GM20000 (cell line): ENCODE measurements at regions not wholly inside any gene's neighbourhood (a gene's known extent, or its start where the extent isn't known, plus 50 kb on each side); places are given as distances from the start of the nearest gene placed in this dataset.

ENCODE experiments used
- DNase-seq: peaks from one replicate; pipeline ENCODE4 v3.0.0; 2012; ENCODE audit warnings: low spot score
- TF ChIP-seq, protein P1 (sequence below): IDR thresholded peaks from 2 replicates; pipeline ENCODE4 v1.5.1; 2012; ENCODE audit warnings: mild to moderate bottlenecking, control low read depth; ENCODE audit errors: extremely low read depth, missing control alignments

DNA sequence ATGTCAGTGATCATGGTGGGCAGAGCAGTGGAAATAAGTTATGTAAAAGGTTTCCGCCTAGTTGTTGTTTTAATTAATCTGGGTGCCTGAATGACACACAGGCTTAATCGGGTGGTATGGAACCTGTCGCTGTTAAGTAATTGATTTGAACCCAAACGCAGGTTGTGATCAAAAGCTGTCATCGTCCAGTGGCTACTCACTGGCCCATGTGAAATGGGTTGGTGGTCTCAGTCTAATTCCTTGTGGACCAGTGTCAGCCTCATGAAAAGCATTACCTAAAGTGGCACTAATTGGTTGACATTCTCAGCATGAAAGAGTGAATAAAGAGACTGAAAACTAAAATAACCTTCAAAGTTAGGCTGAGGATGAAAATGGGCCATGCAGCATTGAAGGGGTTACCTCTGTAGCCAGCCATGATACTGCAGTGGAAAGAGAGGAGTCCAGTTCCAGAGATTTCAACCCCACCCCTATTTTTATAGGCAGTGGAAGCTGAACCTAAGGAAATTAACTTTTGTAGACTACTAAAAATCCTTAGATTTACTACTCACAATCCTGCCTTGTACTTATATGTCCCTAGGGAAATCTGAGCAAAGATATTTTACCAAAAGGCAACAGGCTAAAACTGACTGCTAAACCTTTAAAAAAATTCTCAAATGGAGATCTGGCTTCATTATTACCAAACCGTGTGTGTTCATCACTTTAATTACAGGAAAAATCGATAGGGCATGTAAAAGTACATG is 251.7 kb upstream of the TENM3 start:
- DNase-seq, result no peak
- TF ChIP-seq, protein P1, sequence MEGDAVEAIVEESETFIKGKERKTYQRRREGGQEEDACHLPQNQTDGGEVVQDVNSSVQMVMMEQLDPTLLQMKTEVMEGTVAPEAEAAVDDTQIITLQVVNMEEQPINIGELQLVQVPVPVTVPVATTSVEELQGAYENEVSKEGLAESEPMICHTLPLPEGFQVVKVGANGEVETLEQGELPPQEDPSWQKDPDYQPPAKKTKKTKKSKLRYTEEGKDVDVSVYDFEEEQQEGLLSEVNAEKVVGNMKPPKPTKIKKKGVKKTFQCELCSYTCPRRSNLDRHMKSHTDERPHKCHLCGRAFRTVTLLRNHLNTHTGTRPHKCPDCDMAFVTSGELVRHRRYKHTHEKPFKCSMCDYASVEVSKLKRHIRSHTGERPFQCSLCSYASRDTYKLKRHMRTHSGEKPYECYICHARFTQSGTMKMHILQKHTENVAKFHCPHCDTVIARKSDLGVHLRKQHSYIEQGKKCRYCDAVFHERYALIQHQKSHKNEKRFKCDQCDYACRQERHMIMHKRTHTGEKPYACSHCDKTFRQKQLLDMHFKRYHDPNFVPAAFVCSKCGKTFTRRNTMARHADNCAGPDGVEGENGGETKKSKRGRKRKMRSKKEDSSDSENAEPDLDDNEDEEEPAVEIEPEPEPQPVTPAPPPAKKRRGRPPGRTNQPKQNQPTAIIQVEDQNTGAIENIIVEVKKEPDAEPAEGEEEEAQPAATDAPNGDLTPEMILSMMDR, result no peak

DNA sequence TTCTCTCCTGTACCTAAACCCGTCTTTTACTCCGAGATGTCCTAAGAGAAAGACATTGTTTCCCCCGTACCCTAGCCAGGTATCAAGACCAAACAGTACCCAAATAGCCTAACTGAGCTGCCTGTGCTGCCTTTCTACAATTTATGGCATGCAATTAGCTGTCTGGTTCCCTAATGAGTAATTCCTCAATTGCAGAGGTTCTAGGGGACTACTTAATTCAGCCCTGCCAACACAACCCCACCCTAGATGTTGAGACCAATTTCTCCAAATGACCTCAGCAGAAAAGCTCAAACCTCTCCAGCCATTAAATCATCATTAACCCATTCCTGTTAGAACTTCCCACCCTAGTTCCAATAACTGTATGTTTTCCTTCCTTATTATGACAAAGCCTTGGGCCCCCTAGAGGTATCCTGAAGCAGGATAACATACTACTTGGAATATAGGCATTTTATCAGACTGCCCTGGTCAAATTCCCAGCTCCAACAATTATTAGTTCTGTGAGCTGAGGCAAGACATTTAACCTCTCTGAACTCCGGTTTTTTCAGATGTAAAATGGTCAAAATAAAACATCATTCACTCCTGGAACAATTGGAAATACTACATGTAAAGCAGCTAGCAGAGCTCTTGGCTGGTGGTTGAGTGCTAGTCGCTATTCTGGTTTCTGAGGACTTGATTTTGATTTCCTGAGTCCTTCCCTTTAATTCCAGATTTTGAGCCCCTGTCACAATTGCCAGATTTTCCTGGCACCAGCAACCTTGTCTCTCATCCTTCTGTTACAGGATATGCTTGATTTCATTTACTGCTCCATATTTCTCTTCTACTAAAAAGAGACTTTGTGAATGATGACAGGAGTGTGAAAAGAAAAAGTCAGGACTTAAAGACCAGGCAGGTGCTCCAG is 244.6 kb upstream of the TENM3 start:
- TF ChIP-seq, protein P1, result no peak

DNA sequence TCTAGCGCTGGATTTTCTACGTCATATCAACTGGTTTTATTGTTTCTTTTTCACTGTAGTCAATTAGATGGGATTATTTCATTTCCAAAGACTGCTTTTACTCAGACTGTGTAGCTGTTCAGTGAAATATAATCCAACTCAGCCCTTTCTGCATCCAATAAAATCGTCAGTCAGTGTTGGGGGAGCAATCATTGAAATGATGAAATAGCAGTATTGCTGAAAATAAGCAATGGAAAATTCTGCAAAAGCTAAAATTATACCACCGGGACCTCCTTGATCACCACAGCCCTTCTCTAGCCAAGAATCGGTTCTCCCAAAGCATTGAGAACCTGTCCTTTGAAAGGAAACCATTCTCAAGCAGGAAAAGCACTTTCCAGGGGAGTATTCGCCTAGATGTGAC is 243.1 kb upstream of the TENM3 start:
- TF ChIP-seq, protein P1, result no peak
- no peak for DNase-seq

More for the DNA sequence above, 244.6 kb upstream of the TENM3 start:
- no peak for DNase-seq

DNA sequence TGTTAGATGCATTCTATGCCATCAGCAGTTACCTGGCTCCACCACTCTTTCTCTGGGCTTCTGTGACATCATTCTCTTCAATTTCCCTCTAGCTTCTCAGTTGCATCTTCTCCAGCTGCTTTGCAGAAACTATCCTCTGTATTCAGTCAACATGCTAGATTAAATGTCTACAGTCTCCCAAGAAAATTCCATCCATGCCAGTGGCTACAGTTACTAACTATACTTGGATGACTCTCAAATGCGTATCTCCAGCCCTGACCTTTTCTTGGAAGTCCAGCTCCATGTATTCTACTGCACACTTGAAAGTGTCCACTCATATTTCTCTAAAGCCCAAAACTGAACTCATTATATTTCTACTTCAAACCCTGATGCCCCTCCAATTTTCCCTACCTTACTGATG is 232.3 kb upstream of the TENM3 start:
- no peak for DNase-seq
- TF ChIP-seq, protein P1, result no peak

DNA sequence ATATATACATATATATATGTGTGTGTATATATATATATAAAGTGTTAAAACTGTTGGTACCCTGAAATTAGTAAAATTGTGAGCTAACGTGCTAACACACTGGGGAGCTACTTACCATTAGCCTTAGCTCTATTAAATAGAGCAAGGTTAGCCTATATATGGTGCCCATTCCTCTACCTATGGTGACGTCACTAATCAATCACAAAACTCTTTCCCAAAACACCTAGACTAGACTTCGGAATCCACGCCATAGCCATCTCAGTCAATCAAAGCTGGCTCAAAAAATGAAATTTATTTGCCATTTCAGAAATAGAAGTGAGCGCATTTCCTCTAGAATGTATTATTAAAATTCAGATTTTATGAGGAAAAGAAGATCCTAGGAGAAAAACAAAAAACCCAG is 229.0 kb upstream of the TENM3 start:
- TF ChIP-seq, protein P1, result no peak
- no peak for DNase-seq

DNA sequence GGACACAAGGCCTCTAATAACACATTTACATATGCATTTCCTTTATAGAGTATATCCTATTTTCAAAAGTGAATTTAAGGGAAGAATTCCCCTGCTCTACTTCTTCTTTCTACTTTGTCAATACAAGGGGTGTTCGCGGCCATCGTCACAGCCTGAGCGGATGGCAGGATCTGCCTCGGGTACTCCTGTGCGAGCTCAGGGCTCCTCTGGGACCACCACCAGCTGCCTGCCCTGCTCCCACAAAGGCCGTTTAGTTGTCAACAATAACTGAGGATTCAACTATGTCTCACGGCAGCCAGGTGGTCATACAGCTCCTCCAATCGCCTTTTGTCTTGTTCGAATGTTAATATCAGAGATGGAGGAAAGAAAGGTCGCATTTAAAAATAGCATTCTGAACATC is 228.2 kb upstream of the TENM3 start:
- TF ChIP-seq, protein P1, result no peak

DNA sequence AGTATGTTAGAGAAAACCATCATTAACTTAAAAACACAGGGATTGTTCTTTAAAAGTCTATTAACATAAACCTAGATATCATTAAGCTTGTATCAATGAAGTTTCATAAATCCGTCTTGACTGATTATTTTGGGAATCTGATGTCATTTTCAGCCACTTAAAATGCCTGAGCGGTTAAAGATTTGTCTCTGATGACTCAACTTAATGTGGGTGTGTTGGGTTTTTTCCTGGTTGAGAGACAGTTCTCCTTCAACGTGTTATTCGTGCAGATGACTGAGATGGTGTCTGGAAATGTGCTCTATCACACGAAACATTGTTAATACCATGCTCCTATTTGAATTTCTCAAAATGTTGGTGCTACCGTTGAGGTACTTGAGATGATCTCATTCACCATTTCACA is 227.3 kb upstream of the TENM3 start:
- TF ChIP-seq, protein P1, result no peak
- DNase-seq, result peak; percentile 16

More for the DNA sequence above, 228.2 kb upstream of the TENM3 start:
- no peak for DNase-seq
